Esophagus muscularis mucosa (tissue), 4 donors: ENCODE measurements at regions not wholly inside any gene's neighbourhood (a gene's known extent, or its start where the extent isn't known, plus 50 kb on each side); places are given as distances from the start of the nearest gene placed in this dataset.

ENCODE experiments used
- DNase-seq: peaks from one replicate; pipeline ENCODE4 v3.0.0-alpha.2; 2017; ENCODE audit errors: extremely low spot score
- H3K27ac ChIP-seq, 4 donors: fragments of 200-600 bp; sonication (generic); replicated peaks in 1 of 4; 1 replicate in 3 of 4; 2 replicates in 1 of 4; pipeline ENCODE4 v1.5.1; 2016 to 2019; ENCODE audit warnings: mild to moderate bottlenecking in 1 of 4
- H3K27me3 ChIP-seq, 4 donors: fragments of 200-600 bp; sonication (generic); one replicate each; pipeline versions ENCODE4 v1.5.1 to v1.6.0; 2016 to 2019
- H3K36me3 ChIP-seq, 4 donors: fragments of 200-600 bp; sonication (generic); one replicate each; pipeline ENCODE4 v1.5.1; 2016 to 2019
- H3K4me1 ChIP-seq, 4 donors: fragments of 200-600 bp; sonication (generic); one replicate each; pipeline ENCODE4 v1.5.1; 2016 to 2019
- H3K4me3 ChIP-seq, 4 donors: fragments of 200-600 bp; sonication (generic); 1 replicate in 2 of 4; 2 replicates in 2 of 4; pipeline ENCODE4 v1.5.1; 2016 to 2019; ENCODE audit warnings: mild to moderate bottlenecking in 4 of 4, moderate library complexity in 1 of 4
- H3K9me3 ChIP-seq, 4 donors: fragments of 200-600 bp; sonication (generic); 1 replicate in 3 of 4; 2 replicates in 1 of 4; pipeline ENCODE4 v1.5.1; 2016 to 2019
- EP300 ChIP-seq: sonication (generic); formaldehyde crosslinking; IDR thresholded peaks from one replicate; pipeline ENCODE4 v1.6.1; 2017; ENCODE audit warnings: antibody characterized with exemption
- POLR2A ChIP-seq: fragments of 450-650 bp; IDR thresholded peaks from one replicate; pipeline ENCODE4 v1.6.1; 2017; ENCODE audit warnings: antibody characterized with exemption, moderate library complexity, mild to moderate bottlenecking, low read depth
- POLR2AphosphoS5 ChIP-seq, 2 donors: sonication (generic); formaldehyde crosslinking; IDR thresholded peaks; one replicate each; pipeline ENCODE4 v1.6.1; 2017; ENCODE audit warnings: antibody characterized with exemption in 2 of 2
- WGBS: methylation state at CpG from one replicate; pipeline ENCODE4 v1.1.5; 2018; 5-methylcytosine and 5-hydroxymethylcytosine counted together
- intact Hi-C: fragments of 100-400 bp; cut with DNase I; formaldehyde crosslinking; loops from one replicate; pipeline ENCODE4 v1.15.1; 2023
- TF ChIP-seq, protein P1 (sequence below), 3 experiments: fragments of 200-600 bp in 2 of 3; fragments of 450-650 bp in 1 of 3; sonication (generic) in 2 of 3; IDR thresholded peaks; one replicate each; pipeline ENCODE4 v1.5.1; 2017 to 2019; ENCODE audit warnings: antibody characterized with exemption in 3 of 3, mild to moderate bottlenecking in 2 of 3, moderate library complexity in 1 of 3

- Histone ChIP-seq H3K9me3 (no peaks in the 10 kb centered on the region), H3K4me3 (no peak overlapping the region), H3K27ac (no peak overlapping the region), H3K27me3 (no peaks in the 10 kb centered on the region), H3K36me3 (no peaks in the 10 kb centered on the region), H3K4me1 (no peaks in the 10 kb centered on the region)
- intact Hi-C loops: loop anchor here (5.0 kb wide), 1 partner anchor 533 kb away; no protein-coding TSS in a partner anchor
- no peak for DNase-seq
- TF ChIP-seq POLR2A (no peak), POLR2AphosphoS5 (IDR thresholded peaks at IDR 0.05) (no peak), EP300 (no peak)
- TF ChIP-seq, protein P1, sequence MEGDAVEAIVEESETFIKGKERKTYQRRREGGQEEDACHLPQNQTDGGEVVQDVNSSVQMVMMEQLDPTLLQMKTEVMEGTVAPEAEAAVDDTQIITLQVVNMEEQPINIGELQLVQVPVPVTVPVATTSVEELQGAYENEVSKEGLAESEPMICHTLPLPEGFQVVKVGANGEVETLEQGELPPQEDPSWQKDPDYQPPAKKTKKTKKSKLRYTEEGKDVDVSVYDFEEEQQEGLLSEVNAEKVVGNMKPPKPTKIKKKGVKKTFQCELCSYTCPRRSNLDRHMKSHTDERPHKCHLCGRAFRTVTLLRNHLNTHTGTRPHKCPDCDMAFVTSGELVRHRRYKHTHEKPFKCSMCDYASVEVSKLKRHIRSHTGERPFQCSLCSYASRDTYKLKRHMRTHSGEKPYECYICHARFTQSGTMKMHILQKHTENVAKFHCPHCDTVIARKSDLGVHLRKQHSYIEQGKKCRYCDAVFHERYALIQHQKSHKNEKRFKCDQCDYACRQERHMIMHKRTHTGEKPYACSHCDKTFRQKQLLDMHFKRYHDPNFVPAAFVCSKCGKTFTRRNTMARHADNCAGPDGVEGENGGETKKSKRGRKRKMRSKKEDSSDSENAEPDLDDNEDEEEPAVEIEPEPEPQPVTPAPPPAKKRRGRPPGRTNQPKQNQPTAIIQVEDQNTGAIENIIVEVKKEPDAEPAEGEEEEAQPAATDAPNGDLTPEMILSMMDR (IDR thresholded peaks at IDR 0.05): no peak
These were observed 460.5 kb downstream of the RPS24 start for GRCh38 chr10:78494179-78494578.

DNA sequence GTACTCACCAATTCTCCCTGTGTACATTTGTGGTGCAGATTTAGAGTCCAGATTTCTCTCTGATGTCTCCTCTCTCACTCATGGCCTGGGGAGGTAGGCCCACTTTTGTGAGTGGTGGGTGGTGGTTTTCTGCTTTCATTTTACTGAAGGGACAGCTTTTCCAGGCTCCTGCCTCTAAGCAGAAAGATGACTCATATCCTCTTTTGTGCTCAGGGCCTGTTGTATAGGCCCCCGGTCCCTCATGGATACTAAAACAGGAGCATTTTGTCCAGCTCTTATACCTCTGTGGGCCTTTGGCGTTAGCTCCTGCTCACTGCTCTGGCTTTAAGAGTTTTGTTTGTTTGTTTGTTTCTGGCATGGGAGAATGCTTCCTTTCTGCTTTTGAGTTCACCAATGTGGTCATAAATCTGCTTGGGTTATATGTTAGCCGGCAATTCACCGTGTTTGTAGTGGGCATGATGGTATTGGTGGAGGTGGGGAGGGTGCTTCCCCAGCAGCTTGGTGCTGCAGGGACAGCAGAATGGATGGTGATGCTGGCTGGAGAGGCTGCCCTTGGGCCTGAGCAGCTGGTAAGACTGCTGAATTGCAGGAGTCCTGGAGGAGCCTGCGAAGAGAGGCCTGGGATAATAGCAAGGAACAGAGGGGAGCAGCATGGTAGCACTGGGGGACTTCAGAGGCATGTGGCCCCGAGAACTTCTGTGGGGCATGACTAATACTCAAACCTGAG, 468.7 kb downstream of the RPS24 start:
- Histone ChIP-seq H3K27me3 (no peaks in the 10 kb centered on the region), H3K4me3 (no peak overlapping the region), H3K27ac (no peak overlapping the region), H3K36me3 (no peaks in the 10 kb centered on the region), H3K9me3 (no peaks in the 10 kb centered on the region), H3K4me1 (peaks cover 0 to 16% (median 13%) of the 10 kb centered on the region in 4 donors)
- no peak for TF ChIP-seq POLR2AphosphoS5 (IDR thresholded peaks at IDR 0.05)
- intact Hi-C loops: no loop called here
- 73% methylated on average over 5 of the region's 6 CpGs for WGBS
- peak; percentile 79 for DNase-seq

DNA sequence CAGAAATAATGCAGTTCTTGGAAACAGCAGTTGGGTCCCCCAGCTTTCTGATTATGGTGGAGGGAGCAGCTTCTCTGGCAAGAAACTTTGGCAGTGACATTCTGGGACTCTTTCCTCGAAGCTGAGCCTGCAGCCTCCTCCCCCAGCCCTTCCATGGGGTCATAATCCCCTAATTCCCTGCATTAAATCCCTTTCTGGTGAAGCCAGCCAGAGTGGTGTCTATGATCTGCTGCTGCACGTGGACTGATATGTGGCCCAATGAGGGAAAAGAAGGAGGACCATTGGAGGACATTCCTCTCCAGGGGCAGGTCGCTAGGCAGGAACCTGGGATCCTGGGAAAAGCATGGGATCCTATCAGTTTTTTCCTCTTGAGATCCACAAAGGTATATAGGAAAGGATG, 470.5 kb downstream of the RPS24 start:
- Histone ChIP-seq H3K27me3 (no peaks in the 10 kb centered on the region), H3K9me3 (no peaks in the 10 kb centered on the region), H3K4me3 (no peak overlapping the region), H3K27ac (no peak overlapping the region), H3K4me1 (peaks cover 4 to 34% (median 31%) of the 10 kb centered on the region in 4 donors), H3K36me3 (no peaks in the 10 kb centered on the region)
- 82% methylated on average over 3 of the region's 3 CpGs for WGBS
- intact Hi-C loops: no loop called here
- no peak for DNase-seq
- TF ChIP-seq EP300: no peak
- TF ChIP-seq POLR2A: no peak
- TF ChIP-seq, protein P1 (IDR thresholded peaks at IDR 0.05): no peak
- no peak for TF ChIP-seq POLR2AphosphoS5 (IDR thresholded peaks at IDR 0.05)

DNA sequence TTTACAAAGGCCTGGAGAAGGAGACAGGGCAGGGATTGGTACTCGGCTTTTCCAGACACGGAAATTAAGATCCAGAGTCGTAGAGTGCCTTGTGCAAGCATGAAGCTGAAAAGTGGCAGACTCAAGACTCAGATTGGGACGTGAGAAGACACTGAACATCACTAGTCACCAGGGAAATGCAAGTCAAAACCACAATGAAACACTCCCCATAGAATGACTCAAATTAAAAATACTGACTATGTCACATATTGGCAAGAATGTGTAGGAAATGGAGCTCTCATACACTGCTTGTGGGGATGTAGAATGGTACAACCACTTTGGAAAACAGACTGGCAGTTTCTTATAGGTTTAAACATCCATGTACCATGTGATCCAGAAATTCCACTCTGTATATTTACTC, 472.0 kb downstream of the RPS24 start:
- no peaks in the 10 kb centered on the region for H3K36me3 ChIP-seq
- H3K4me1 ChIP-seq: peaks cover 4 to 47% (median 46%) of the 10 kb centered on the region in 4 donors
- intact Hi-C loops: no loop called here
- H3K27me3 ChIP-seq: no peaks in the 10 kb centered on the region
- peak; percentile 57 for DNase-seq
- TF ChIP-seq POLR2A: no peak
- TF ChIP-seq POLR2AphosphoS5 (IDR thresholded peaks at IDR 0.05): no peak
- TF ChIP-seq EP300: no peak
- TF ChIP-seq, protein P1 (IDR thresholded peaks at IDR 0.05): no peak
- no peak overlapping the region for H3K27ac ChIP-seq
- WGBS: 87% methylated on average over 4 of the region's 4 CpGs
- H3K9me3 ChIP-seq: no peaks in the 10 kb centered on the region
- no peak overlapping the region for H3K4me3 ChIP-seq

- TF ChIP-seq, protein P1 (IDR thresholded peaks at IDR 0.05): no peak
- no peak for TF ChIP-seq POLR2AphosphoS5 (IDR thresholded peaks at IDR 0.05)
- no peak for TF ChIP-seq POLR2A
- TF ChIP-seq EP300: no peak
- WGBS: no CpG with 5 or more reads among the region's 2 CpGs
- Histone ChIP-seq H3K36me3 (no peaks in the 10 kb centered on the region), H3K4me1 (peaks cover 4 to 57% (median 55%) of the 10 kb centered on the region in 4 donors), H3K9me3 (no peaks in the 10 kb centered on the region), H3K27ac (peak overlapping the region; percentile 75 to 80 (median 77)), H3K27me3 (no peaks in the 10 kb centered on the region), H3K4me3 (no peak overlapping the region)
- peak; percentile 89 for DNase-seq
- intact Hi-C loops: no loop called here
These were observed 473.0 kb downstream of the RPS24 start for GRCh38 chr10:78506614-78507013.
